SK-N-SH (cell line): ENCODE measurements at regions not wholly inside any gene's neighbourhood (a gene's known extent, or its start where the extent isn't known, plus 50 kb on each side); places are given as distances from the start of the nearest gene placed in this dataset.

Source experiments
- CTCF ChIA-PET: fragments of 300-600, 350-600 bp; formaldehyde crosslinking; extraction: SDS; loops from one replicate; lab custom pipeline; 2021; lab: Yijun Ruan, JAX
- POLR2A ChIA-PET: fragments of 350-600 bp; sonication (Branson Sonifier 250); formaldehyde crosslinking; extraction: SDS; loops from one replicate; lab custom pipeline; 2020; ENCODE audit warnings: antibody characterized with exemption, inconsistent platforms; lab: Yijun Ruan, JAX
- DNase-seq: peaks from one replicate; pipeline ENCODE4 v3.0.0; 2012
- H2AFZ ChIP-seq: fragments of 200-600 bp; sonication (generic); 2 replicates; pipeline ENCODE4 v1.8.1; 2016; ENCODE audit warnings: antibody characterized with exemption, mild to moderate bottlenecking, low read depth
- H3F3A ChIP-seq: fragments of 200-600 bp; sonication (generic); replicated peaks from 2 replicates; pipeline ENCODE3; 2016; ENCODE audit warnings: antibody characterized with exemption, mild to moderate bottlenecking; ENCODE audit not compliant: insufficient read depth
- H3K27ac ChIP-seq, 2 experiments: fragments of 200-500 bp in 1 of 2; fragments of 200-600 bp in 1 of 2; sonication (Bioruptor generic) in 1 of 2; sonication (generic), shearing (Covaris generic) in 1 of 2; 2 replicates each; pipeline versions ENCODE4 v1.5.1 to v1.6.1; 2014 to 2016; ENCODE audit warnings: low read depth in 2 of 2, inconsistent platforms in 1 of 2, low read length in 1 of 2, mild to moderate bottlenecking in 1 of 2, mixed read lengths in 1 of 2
- H3K27me3 ChIP-seq: fragments of 200-600 bp; sonication (generic), shearing (Covaris generic); 2 replicates; pipeline ENCODE4 v1.6.1; 2016; ENCODE audit warnings: mixed run types; ENCODE audit not compliant: insufficient read depth
- H3K36me3 ChIP-seq, 2 experiments: fragments of 200-500 bp in 1 of 2; fragments of 200-600 bp in 1 of 2; sonication (Bioruptor generic) in 1 of 2; sonication (generic) in 1 of 2; replicated peaks in 1 of 2; 2 replicates each; pipeline versions ENCODE3 to v1.5.1; 2014 to 2016; ENCODE audit warnings: low read length in 1 of 2, mild to moderate bottlenecking in 1 of 2; ENCODE audit not compliant: insufficient read depth in 2 of 2, control insufficient read depth in 1 of 2
- H3K4me1 ChIP-seq, 2 experiments: fragments of 200-500 bp in 1 of 2; fragments of 200-600 bp in 1 of 2; sonication (Bioruptor generic) in 1 of 2; sonication (generic), shearing (Covaris generic) in 1 of 2; 2 replicates each; pipeline versions ENCODE4 v1.5.1 to v1.6.1; 2014 to 2016; ENCODE audit warnings: low read depth in 1 of 2, low read length in 1 of 2, mixed run types in 1 of 2; ENCODE audit not compliant: insufficient read depth in 2 of 2, control insufficient read depth in 1 of 2
- H3K4me2 ChIP-seq: fragments of 200-600 bp; sonication (generic), shearing (Covaris generic); 2 replicates; pipeline ENCODE4 v1.6.1; 2017; ENCODE audit warnings: mixed run types
- H3K4me3 ChIP-seq, 2 experiments: fragments of 200-500 bp in 1 of 2; fragments of 200-600 bp in 1 of 2; sonication (Bioruptor generic) in 1 of 2; sonication (generic), shearing (Covaris generic) in 1 of 2; 2 replicates each; pipeline versions ENCODE4 v1.5.1 to v1.8.1; 2014 to 2016; ENCODE audit warnings: low read depth in 2 of 2, inconsistent platforms in 1 of 2, low read length in 1 of 2, mild to moderate bottlenecking in 1 of 2, mixed read lengths in 1 of 2, moderate library complexity in 1 of 2
- H3K79me2 ChIP-seq: fragments of 200-600 bp; sonication (generic); 2 replicates; pipeline ENCODE4 v1.8.1; 2017; ENCODE audit warnings: mild to moderate bottlenecking; ENCODE audit not compliant: insufficient read depth
- H3K9ac ChIP-seq: fragments of 200-600 bp; sonication (generic); 2 replicates; pipeline ENCODE4 v1.6.1; 2017; ENCODE audit warnings: mixed run types
- H3K9me2 ChIP-seq: fragments of 200-600 bp; sonication (generic); 2 replicates; pipeline ENCODE4 v1.6.1; 2017; ENCODE audit warnings: mixed run types
- H3K9me3 ChIP-seq: fragments of 200-600 bp; sonication (generic); 2 replicates; pipeline ENCODE4 v1.6.1; 2017; ENCODE audit warnings: mixed run types, mild to moderate bottlenecking, moderate library complexity
- H4K20me1 ChIP-seq: fragments of 200-600 bp; sonication (generic); 2 replicates; pipeline ENCODE4 v1.6.1; 2017; ENCODE audit warnings: mild to moderate bottlenecking, mixed run types; ENCODE audit not compliant: insufficient read depth
- CHD2 ChIP-seq: fragments of 150-350 bp; IDR thresholded peaks from 2 replicates; pipeline ENCODE4 v1.6.1; 2018; ENCODE audit warnings: low read length; ENCODE audit not compliant: partially characterized antibody
- CTCF ChIP-seq: fragments of 200-600 bp; sonication (generic); IDR thresholded peaks from 2 replicates; pipeline ENCODE4 v1.6.1; 2017; ENCODE audit warnings: antibody characterized with exemption, mild to moderate bottlenecking, moderate library complexity
- EP300 ChIP-seq, 2 experiments: IDR thresholded peaks; 2 replicates each; pipeline versions ENCODE4 v1.4.0 to v1.6.1; 2012; ENCODE audit warnings: borderline replicate concordance in 1 of 2, low read depth in 1 of 2, low read length in 1 of 2
- EZH2phosphoT487 ChIP-seq: fragments of 200-600 bp; sonication (generic); IDR thresholded peaks from 2 replicates; pipeline ENCODE4 v1.6.1; 2017; ENCODE audit warnings: low read depth, mixed run types, mild to moderate bottlenecking, antibody characterized with exemption, moderate library complexity, borderline replicate concordance
- FOXJ3 ChIP-seq: sonication (generic); formaldehyde crosslinking; IDR thresholded peaks from 2 replicates; pipeline ENCODE4 v1.5.1; 2020; ENCODE audit warnings: mild to moderate bottlenecking, missing genetic modification reagents
- GABPA ChIP-seq: IDR thresholded peaks from 2 replicates; pipeline ENCODE4 v1.4.0; 2012; ENCODE audit warnings: low read depth, mild to moderate bottlenecking
- JUND ChIP-seq: IDR thresholded peaks from 2 replicates; pipeline ENCODE4 v1.4.0; 2012
- MEF2A ChIP-seq: IDR thresholded peaks from 2 replicates; pipeline ENCODE4 v1.4.0; 2012; ENCODE audit warnings: low read depth, borderline replicate concordance
- MXI1 ChIP-seq: IDR thresholded peaks from 2 replicates; pipeline ENCODE4 v1.6.1; 2012; ENCODE audit warnings: mild to moderate bottlenecking, low read depth, low read length, improper control_type of control experiment
- NFIC ChIP-seq: IDR thresholded peaks from 2 replicates; pipeline ENCODE4 v1.4.0; 2012; ENCODE audit warnings: borderline replicate concordance
- NRF1 ChIP-seq: IDR thresholded peaks from 2 replicates; pipeline ENCODE4 v1.6.1; 2012; ENCODE audit warnings: low read depth, mild to moderate bottlenecking, low read length
- PBX3 ChIP-seq: IDR thresholded peaks from 2 replicates; pipeline ENCODE4; 2012
- POLR2AphosphoS5 ChIP-seq: IDR thresholded peaks from 2 replicates; pipeline ENCODE4 v1.6.1; 2012; ENCODE audit warnings: low read depth, low read length
- SIN3A ChIP-seq: IDR thresholded peaks from 2 replicates; pipeline ENCODE4 v1.6.1; 2012; ENCODE audit warnings: low read depth, mild to moderate bottlenecking, low read length, moderate library complexity, borderline replicate concordance
- SMC3 ChIP-seq: IDR thresholded peaks from 2 replicates; pipeline ENCODE4 v1.6.1; 2012; ENCODE audit warnings: low read depth, low read length, improper control_type of control experiment
- TCF12 ChIP-seq: IDR thresholded peaks from 2 replicates; pipeline ENCODE4 v1.4.0; 2012
- TEAD4 ChIP-seq: IDR thresholded peaks from 2 replicates; pipeline ENCODE4 v1.4.0; 2012; ENCODE audit warnings: mild to moderate bottlenecking, borderline replicate concordance; ENCODE audit not compliant: insufficient read depth
- USF2 ChIP-seq: fragments of 150-350 bp; IDR thresholded peaks from 2 replicates; pipeline ENCODE4 v1.6.1; 2017; ENCODE audit warnings: antibody characterized with exemption, low read length, low read depth, borderline replicate concordance
- ZBTB33 ChIP-seq: IDR thresholded peaks from 2 replicates; pipeline ENCODE4 v1.4.0; 2012; ENCODE audit warnings: low read depth, borderline replicate concordance
- WGBS: methylation state at CpG from one replicate; pipeline ENCODE4 v1.1.6; 2017; ENCODE audit warnings: low lambda C conversion rate; 5-methylcytosine and 5-hydroxymethylcytosine counted together

- H3K27ac ChIP-seq = no peak overlapping the region
- ChIA-PET CTCF (no interaction called here), POLR2A (no interaction called here)
- H3K27me3 ChIP-seq = peaks cover 2% of the 10 kb centered on the region; the same call in 1 of the 2 replicates
- H4K20me1 ChIP-seq = no peaks in the 10 kb centered on the region
- no peaks in the 10 kb centered on the region for H3K79me2 ChIP-seq
- H3K4me2 ChIP-seq = no peak overlapping the region
- H3K4me1 ChIP-seq = no peaks in the 10 kb centered on the region
- DNase-seq = no peak
- 0% methylated on average over 5 of the region's 7 CpGs for WGBS
- H3K9ac ChIP-seq = no peak overlapping the region
- H3K36me3 ChIP-seq = no peaks in the 10 kb centered on the region
- H2AFZ ChIP-seq = no peak overlapping the region
- H3K9me3 ChIP-seq = no peaks in the 10 kb centered on the region
- no peak overlapping the region for H3K4me3 ChIP-seq
- no peaks in the 10 kb centered on the region for H3K9me2 ChIP-seq
- H3F3A ChIP-seq = no peaks in the 10 kb centered on the region
- TF ChIP-seq PBX3 (no peak), FOXJ3 (CRISPR knock-in tag) (no peak)
These were observed 561.2 kb upstream of the SALL3 start for GRCh38 chr18:78418379-78418778.

- 4% methylated on average over 7 of the region's 7 CpGs for WGBS
- Histone ChIP-seq H3K4me3 (no peak overlapping the region), H3K36me3 (no peaks in the 10 kb centered on the region), H3K27ac (no peak overlapping the region), H3K27me3 (peaks cover 8% of the 10 kb centered on the region), H3K9me2 (no peaks in the 10 kb centered on the region), H3K9me3 (no peaks in the 10 kb centered on the region), H3K9ac (no peak overlapping the region), H4K20me1 (no peaks in the 10 kb centered on the region), H2AFZ (no peak overlapping the region), H3K4me1 (no peaks in the 10 kb centered on the region), H3F3A (no peaks in the 10 kb centered on the region), H3K79me2 (no peaks in the 10 kb centered on the region), H3K4me2 (no peak overlapping the region)
- POLR2A ChIA-PET = no interaction called here
- TF ChIP-seq GABPA (no peak), EZH2phosphoT487 (no peak), FOXJ3 (CRISPR knock-in tag) (no peak), JUND (no peak), TEAD4 (no peak), NRF1 (no peak), CHD2 (no peak), EP300 (IDR thresholded peaks at IDR 0.05; ENCODE audit: borderline replicate concordance in 1 of 2, low read depth in 1 of 2, low read length in 1 of 2) (no peak), MXI1 (no peak)
- CTCF ChIA-PET = no interaction called here
- no peak for DNase-seq
These were observed 560.4 kb upstream of the SALL3 start for GRCh38 chr18:78419171-78419570.

- 4% methylated on average over 10 of the region's 10 CpGs for WGBS
- no peak for DNase-seq
- POLR2A ChIA-PET = no interaction called here
- TF ChIP-seq SIN3A (no peak), NFIC (no peak), MEF2A (no peak), TEAD4 (no peak), ZBTB33 (no peak), SMC3 (no peak), MXI1 (no peak), TCF12 (no peak), JUND (no peak), USF2 (no peak), POLR2AphosphoS5 (no peak), CTCF (no peak)
These were observed 559.5 kb upstream of the SALL3 start for GRCh38 chr18:78420116-78420515.

More at GRCh38 chr18:78420116-78420515, 559.5 kb upstream of the SALL3 start:
- CTCF ChIA-PET = no interaction called here
- Histone ChIP-seq H3K4me2 (no peak overlapping the region), H4K20me1 (no peaks in the 10 kb centered on the region), H3K4me3 (no peak overlapping the region), H2AFZ (no peak overlapping the region), H3K27me3 (peaks cover 8% of the 10 kb centered on the region), H3K27ac (no peak overlapping the region), H3K9ac (no peak overlapping the region), H3K9me2 (no peaks in the 10 kb centered on the region), H3K36me3 (no peaks in the 10 kb centered on the region), H3K4me1 (no peaks in the 10 kb centered on the region), H3K9me3 (no peaks in the 10 kb centered on the region), H3K79me2 (no peaks in the 10 kb centered on the region), H3F3A (no peaks in the 10 kb centered on the region)
